RPMI8226 (cell line): ENCODE measurements at regions not wholly inside any gene's neighbourhood (a gene's known extent, or its start where the extent isn't known, plus 50 kb on each side); places are given as distances from the start of the nearest gene placed in this dataset.
"Not testable (repeated sequence)": the region's sequence is repeated elsewhere in the genome, so short reads cannot be mapped to it uniquely, and the experiment has no call there.

ENCODE experiments used
- DNase-seq: peaks from one replicate; pipeline ENCODE4 v3.0.0-alpha.2; 2015

DNA sequence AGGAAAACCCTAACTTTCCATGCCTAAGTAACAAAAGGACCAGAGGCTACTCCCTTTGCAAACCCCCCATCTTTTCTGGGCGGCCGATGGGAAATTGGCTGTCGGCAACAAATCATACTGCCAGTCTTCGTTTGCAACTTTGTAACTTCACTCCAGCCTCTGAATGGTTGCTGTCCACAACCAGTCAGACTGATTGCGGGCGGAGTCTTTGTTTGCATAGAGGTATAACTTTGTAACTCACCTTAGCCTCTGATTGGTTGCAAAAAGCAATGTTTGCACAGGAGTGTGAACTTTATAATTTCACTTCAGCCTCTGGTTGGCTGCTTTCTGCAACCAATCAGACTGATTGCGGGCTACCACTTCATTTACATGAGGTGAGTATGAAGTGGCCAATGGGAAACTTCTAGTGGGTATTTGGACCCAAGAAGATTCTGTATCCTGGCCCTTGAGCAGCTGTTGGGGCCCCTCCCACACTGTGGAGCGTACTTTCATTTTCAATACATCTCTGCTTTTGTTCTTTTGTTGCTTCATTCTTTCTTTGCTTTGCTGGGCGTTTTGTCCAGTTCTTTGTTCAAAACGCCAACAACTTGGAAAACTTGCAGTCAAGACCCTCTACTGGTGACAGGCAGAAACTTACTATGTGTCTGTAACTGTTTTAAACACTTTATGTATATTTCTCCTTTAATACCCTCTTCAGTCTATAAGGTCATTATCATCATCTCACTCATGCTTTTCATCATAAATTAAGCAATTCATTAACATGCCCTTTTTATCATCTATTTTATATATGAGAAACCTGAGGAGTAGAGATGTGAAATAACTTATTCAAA, 55.8 kb upstream of the PPP1R12A start:
- not testable (repeated sequence) for DNase-seq

DNA sequence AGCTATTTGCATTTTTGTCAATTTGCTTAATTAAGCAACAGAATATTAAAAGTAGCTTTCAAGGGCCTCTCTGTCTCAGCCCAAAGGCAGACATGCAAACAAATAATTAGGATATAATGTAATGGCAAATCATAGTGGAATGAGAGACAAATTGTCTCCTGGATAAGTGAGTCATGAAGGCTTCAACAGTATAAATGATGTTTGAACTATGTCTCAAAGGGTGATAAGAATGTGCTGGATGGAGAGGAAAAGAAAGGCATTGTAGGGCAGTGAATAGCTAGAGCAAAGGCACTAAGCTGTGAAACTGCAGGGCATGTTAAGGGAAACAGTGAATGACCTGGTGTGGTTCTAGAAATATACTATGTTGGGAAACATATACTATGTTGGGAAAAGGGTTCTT, 53.5 kb upstream of the PPP1R12A start:
- no peak for DNase-seq

DNA sequence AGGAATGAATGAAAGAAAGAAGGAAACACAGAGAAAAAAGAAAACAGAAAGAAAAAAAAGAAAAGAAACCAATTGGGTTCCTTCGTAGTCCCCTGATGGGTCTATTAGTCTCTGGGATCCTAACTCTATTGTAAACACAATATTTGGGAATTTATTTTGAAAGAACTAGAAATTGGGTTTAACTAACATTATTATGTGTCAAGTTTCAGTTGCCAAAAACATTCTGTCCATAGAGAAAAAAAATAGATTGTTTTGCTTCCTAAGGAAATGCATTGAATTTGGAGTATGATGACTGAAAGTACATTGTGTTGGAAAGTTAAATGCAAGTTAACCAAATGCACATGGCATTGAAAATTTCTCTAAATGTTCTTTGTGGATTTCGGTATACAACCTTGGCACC, 52.8 kb upstream of the PPP1R12A start:
- DNase-seq = no peak
